B cell (primary cell): ENCODE measurements at regions not wholly inside any gene's neighbourhood (a gene's known extent, or its start where the extent isn't known, plus 50 kb on each side); places are given as distances from the start of the nearest gene placed in this dataset.

ENCODE experiments used
- ATAC-seq: fragments of 200-7000 bp; cut with Tn5 transposase; one replicate; pipeline ENCODE4 v1.10.0; 2021; ENCODE audit warnings: low read depth, mild to moderate bottlenecking, moderate number of reproducible peaks, moderate library complexity
- CTCF ChIA-PET: fragments of 350-600 bp; sonication (Branson Sonifier 250); formaldehyde crosslinking; loops from one replicate; lab custom pipeline; 2021; ENCODE audit warnings: antibody characterized with exemption, inconsistent platforms; lab: Charles Lee
- POLR2A ChIA-PET: fragments of 350-600 bp; sonication (Branson Sonifier 250); formaldehyde crosslinking; loops from one replicate; lab custom pipeline; 2021; ENCODE audit warnings: antibody characterized with exemption; lab: Charles Lee
- DNase-seq: peaks from one replicate; pipeline ENCODE4 v3.0.0; 2013
- H2AFZ ChIP-seq: 2 replicates; pipeline ENCODE4 v1.6.1; 2012; ENCODE audit warnings: mild to moderate bottlenecking, low read depth, low read length; ENCODE audit not compliant: insufficient read depth, poor library complexity, severe bottlenecking
- H3K27ac ChIP-seq, 2 donors: 1 replicate in 1 of 2; 2 replicates in 1 of 2; pipeline ENCODE4 v1.5.1; 2012 to 2013; ENCODE audit warnings: low read length in 2 of 2, mild to moderate bottlenecking in 2 of 2, moderate library complexity in 1 of 2
- H3K27me3 ChIP-seq, 4 experiments: fragments of 200-600 bp in 1 of 4; sonication (generic) in 1 of 4; replicated peaks in 1 of 4; 1 replicate in 2 of 4; 2 replicates in 2 of 4; pipeline versions ENCODE4 v1.6.1 to v1.7.0; 2013 to 2016; ENCODE audit warnings: low read length in 3 of 4, mild to moderate bottlenecking in 2 of 4, mixed read lengths in 1 of 4, moderate library complexity in 1 of 4; ENCODE audit not compliant: insufficient read depth in 4 of 4, control insufficient read depth in 3 of 4; ENCODE audit errors: control extremely low read depth in 1 of 4
- H3K36me3 ChIP-seq, 2 experiments: replicated peaks in 1 of 2; 1 replicate in 1 of 2; 2 replicates in 1 of 2; pipeline versions ENCODE4 v1.6.1 to v1.7.1; 2013; ENCODE audit warnings: low read length in 1 of 2; ENCODE audit not compliant: insufficient read depth in 2 of 2, control insufficient read depth in 1 of 2; ENCODE audit errors: control extremely low read depth in 1 of 2, extremely low read depth in 1 of 2
- H3K4me1 ChIP-seq, 2 donors: fragments of 200-600 bp in 1 of 2; sonication (generic) in 1 of 2; 1 replicate in 1 of 2; 2 replicates in 1 of 2; pipeline versions ENCODE4 v1.5.1 to v1.6.1; 2013 to 2017; ENCODE audit warnings: low read length in 2 of 2; ENCODE audit not compliant: control insufficient read depth in 2 of 2, insufficient read depth in 2 of 2
- H3K4me2 ChIP-seq: replicated peaks from 2 replicates; pipeline ENCODE3; 2012; ENCODE audit warnings: mild to moderate bottlenecking, low read depth, low read length; ENCODE audit not compliant: poor library complexity, severe bottlenecking
- H3K4me3 ChIP-seq, 5 experiments: fragments of 200-600 bp in 1 of 5; sonication (generic) in 1 of 5; 1 replicate in 3 of 5; 2 replicates in 2 of 5; pipeline versions ENCODE4 v1.5.1 to v1.7.0; 2011 to 2016; ENCODE audit warnings: low read length in 4 of 5, mild to moderate bottlenecking in 4 of 5, low read depth in 2 of 5, control low read depth in 1 of 5, moderate library complexity in 1 of 5; ENCODE audit not compliant: insufficient read depth in 1 of 5; ENCODE audit errors: control extremely low read depth in 1 of 5, extremely low read depth in 1 of 5
- H3K79me2 ChIP-seq: fragments of 200-600 bp; sonication (generic); one replicate; pipeline ENCODE4 v1.6.0; 2016; ENCODE audit warnings: low read length; ENCODE audit not compliant: control insufficient read depth, insufficient read depth
- H3K9ac ChIP-seq: fragments of 200-600 bp; sonication (generic); 2 replicates; pipeline ENCODE4 v1.6.1; 2017; ENCODE audit warnings: mild to moderate bottlenecking, low read length, moderate library complexity
- H3K9me3 ChIP-seq, 3 donors: one replicate each; pipeline versions ENCODE4 v1.6.1 to v1.7.1; 2013; ENCODE audit warnings: low read length in 2 of 3; ENCODE audit not compliant: control insufficient read depth in 2 of 3, insufficient read depth in 1 of 3; ENCODE audit errors: control extremely low read depth in 1 of 3
- H4K20me1 ChIP-seq: 2 replicates; pipeline ENCODE4 v1.6.0; 2012; ENCODE audit warnings: mild to moderate bottlenecking, low read length; ENCODE audit not compliant: insufficient read depth, control insufficient read depth, poor library complexity, severe bottlenecking
- H3K27ac Mint-ChIP-seq: one replicate; pipeline ENCODE4 v1.8.0; 2021; ENCODE audit warnings: mixed read lengths
- H3K27me3 Mint-ChIP-seq: one replicate; pipeline ENCODE4 v1.8.0; 2021; ENCODE audit warnings: mixed read lengths
- H3K4me1 Mint-ChIP-seq: one replicate; pipeline ENCODE4 v1.8.0; 2021; ENCODE audit warnings: mixed read lengths
- H3K4me3 Mint-ChIP-seq: one replicate; pipeline ENCODE4 v1.8.0; 2021; ENCODE audit warnings: mixed read lengths
- H3K9me3 Mint-ChIP-seq: one replicate; pipeline ENCODE4 v1.8.0; 2022; ENCODE audit warnings: mixed read lengths; ENCODE audit not compliant: insufficient read depth
- CTCF ChIP-seq: fragments of 200-600 bp; IDR thresholded peaks from one replicate; pipeline ENCODE4 v1.8.0; 2022; ENCODE audit warnings: antibody characterized with exemption, mild to moderate bottlenecking
- EZH2 ChIP-seq: IDR thresholded peaks from 2 replicates; pipeline ENCODE4 v1.6.1; 2012; ENCODE audit warnings: borderline replicate concordance, low read depth, mild to moderate bottlenecking, moderate library complexity, low read length; ENCODE audit not compliant: insufficient read depth, poor library complexity, severe bottlenecking
- WGBS: methylation state at CpG from one replicate; pipeline ENCODE4 v1.1.5; 2013; ENCODE audit warnings: missing lambda C conversion rate; ENCODE audit not compliant: insufficient coverage; 5-methylcytosine and 5-hydroxymethylcytosine counted together
- intact Hi-C: fragments of 100-400 bp; cut with micrococcal nuclease; formaldehyde crosslinking; loops from one replicate; pipeline ENCODE4 v1.10.0; 2022

GRCh38 chr3:110069761-110070160 is 732.4 kb upstream of the DPPA4 start:
- no peaks in the 10 kb centered on the region for H3K79me2 ChIP-seq
- Mint-ChIP-seq H3K27me3 (no peaks in the 10 kb centered on the region), H3K4me3 (no peak overlapping the region), H3K4me1 (no peaks in the 10 kb centered on the region), H3K9me3 (no peaks in the 10 kb centered on the region), H3K27ac (no peak overlapping the region)
- no peaks in the 10 kb centered on the region for H4K20me1 ChIP-seq
- H3K36me3 ChIP-seq, result no peaks in the 10 kb centered on the region
- no peaks in the 10 kb centered on the region for H3K27me3 ChIP-seq
- TF ChIP-seq EZH2 (no peak), CTCF (no peak)
- no peak for DNase-seq
- H2AFZ ChIP-seq, result no peak overlapping the region
- no peak overlapping the region for H3K4me2 ChIP-seq
- ChIA-PET POLR2A (no interaction called here), CTCF (no interaction called here)
- H3K9me3 ChIP-seq, result peaks cover 0 to 8% (median 1%) of the 10 kb centered on the region in 3 donors
- no peaks in the 10 kb centered on the region for H3K4me1 ChIP-seq
- no peak overlapping the region for H3K9ac ChIP-seq
- no peak for ATAC-seq
- H3K27ac ChIP-seq, result no peak overlapping the region
- WGBS, result no CpG with 5 or more reads among the region's 2 CpGs
- intact Hi-C loops, result no loop called here
- no peak overlapping the region for H3K4me3 ChIP-seq

GRCh38 chr3:110070161-110070916 is 733.0 kb upstream of the DPPA4 start:
- ATAC-seq (no peak), DNase-seq (no peak)
- H3K4me3 Mint-ChIP-seq, result no peak overlapping the region
- no peak overlapping the region for H3K27ac Mint-ChIP-seq
- Histone ChIP-seq H3K4me1 (no peaks in the 10 kb centered on the region), H3K36me3 (no peaks in the 10 kb centered on the region), H3K27me3 (no peaks in the 10 kb centered on the region), H4K20me1 (no peaks in the 10 kb centered on the region), H3K27ac (no peak overlapping the region), H3K4me3 (no peak overlapping the region), H3K9ac (no peak overlapping the region), H3K79me2 (no peaks in the 10 kb centered on the region), H2AFZ (no peak overlapping the region), H3K4me2 (no peak overlapping the region), H3K9me3 (peaks cover 0 to 8% (median 1%) of the 10 kb centered on the region in 3 donors)
- H3K9me3 Mint-ChIP-seq, result no peaks in the 10 kb centered on the region
- no peaks in the 10 kb centered on the region for H3K27me3 Mint-ChIP-seq
- TF ChIP-seq EZH2 (no peak), CTCF (no peak)
- no peaks in the 10 kb centered on the region for H3K4me1 Mint-ChIP-seq
- POLR2A ChIA-PET, result no interaction called here
- CTCF ChIA-PET, result no interaction called here
- no CpG with 5 or more reads among the region's 2 CpGs for WGBS
- intact Hi-C loops, result no loop called here
